Adrenal gland (tissue), 9 donors: ENCODE measurements at regions not wholly inside any gene's neighbourhood (a gene's known extent, or its start where the extent isn't known, plus 50 kb on each side); places are given as distances from the start of the nearest gene placed in this dataset.

Source experiments
- DNase-seq, 7 donors: peaks; one replicate each; pipeline ENCODE4 v3.0.0-alpha.2; 2019 to 2020
- H3K27ac ChIP-seq, 5 donors: fragments of 200-600 bp; sonication (generic) in 4 of 5; 1 replicate in 3 of 5; 2 replicates in 2 of 5; pipeline versions ENCODE4 v1.5.1 to v1.8.0; 2016 to 2020; ENCODE audit warnings: mild to moderate bottlenecking in 1 of 5
- H3K27me3 ChIP-seq: fragments of 200-600 bp; 2 replicates; pipeline ENCODE4 v1.8.0; 2021
- H3K36me3 ChIP-seq, 2 donors: fragments of 200-600 bp; replicated peaks in 1 of 2; 1 replicate in 1 of 2; 2 replicates in 1 of 2; pipeline versions ENCODE4 v1.5.1 to v1.8.0; 2018 to 2022
- H3K4me1 ChIP-seq, 2 donors: fragments of 200-600 bp; replicated peaks in 1 of 2; 1 replicate in 1 of 2; 2 replicates in 1 of 2; pipeline versions ENCODE4 v1.5.1 to v1.8.0; 2018 to 2021
- H3K4me3 ChIP-seq, 4 donors: fragments of 200-600 bp; sonication (generic) in 3 of 4; one replicate each; pipeline ENCODE4 v1.5.1; 2016 to 2018
- H3K9me3 ChIP-seq, 3 donors: fragments of 200-600 bp; sonication (generic) in 1 of 3; replicated peaks in 1 of 3; 1 replicate in 2 of 3; 2 replicates in 1 of 3; pipeline versions ENCODE4 v1.5.1 to v1.8.0; 2016 to 2021
- CTCF ChIP-seq, 6 experiments: fragments of 450-650 bp in 4 of 6; fragments of 200-600 bp in 2 of 6; sonication (generic) in 1 of 6; IDR thresholded peaks; 1 replicate in 5 of 6; 2 replicates in 1 of 6; pipeline versions ENCODE4 v1.5.1 to v1.8.0; 2016 to 2021; ENCODE audit warnings: antibody characterized with exemption in 6 of 6, mild to moderate bottlenecking in 2 of 6, moderate library complexity in 1 of 6
- POLR2A ChIP-seq, 2 donors: fragments of 450-650 bp; IDR thresholded peaks; one replicate each; pipeline ENCODE4 v1.6.1; 2017; ENCODE audit warnings: antibody characterized with exemption in 2 of 2, mild to moderate bottlenecking in 2 of 2, moderate library complexity in 1 of 2
- WGBS, 4 donors: extraction: QIAGEN DNeasy Blood & Tissue Kit in 2 of 4; methylation state at CpG; one replicate each; pipeline versions ENCODE4 v1.1.5 to v1.1.7; 2013 to 2017; 5-methylcytosine and 5-hydroxymethylcytosine counted together
- intact Hi-C, 2 donors: fragments of 100-400 bp; cut with DNase I; formaldehyde crosslinking; loops; one replicate each; pipeline versions ENCODE4 v1.14.1 to v1.15.0; 2022 to 2023
- donor health status: healthy with polysubstance abuse.
- donor health status: Bipolar disorder and iron deficiency.
- donor health status: DM: yes; HTN: yes; CAD: no.
- donor health status: DM: no; HTN: no; CAD: no.
- donor health status: DM: no; HTN: no; CAD: no.

GRCh38 chr4:141448490-141448889 lies 187.9 kb upstream of the IL15 start:
- Histone ChIP-seq H3K36me3 (no peaks in the 10 kb centered on the region), H3K4me1 (no peaks in the 10 kb centered on the region), H3K27me3 (no peaks in the 10 kb centered on the region), H3K9me3 (no peaks in the 10 kb centered on the region), H3K27ac (no peak overlapping the region), H3K4me3 (no peak overlapping the region)
- intact Hi-C loops, result no loop called here
- no peak for DNase-seq
- WGBS, 4 donors, result 66 to 73% (median 66%) methylated on average over 2 of the region's 2 CpGs
- no peak for TF ChIP-seq POLR2A (IDR thresholded peaks at IDR 0.05)
- no peak for TF ChIP-seq CTCF (IDR thresholded peaks at IDR 0.05)

GRCh38 chr4:141449927-141450326 lies 186.5 kb upstream of the IL15 start:
- no peaks in the 10 kb centered on the region for H3K36me3 ChIP-seq
- 81 to 92% (median 83%) methylated on average over 3 of the region's 3 CpGs for WGBS, 4 donors
- no peak for TF ChIP-seq CTCF (IDR thresholded peaks at IDR 0.05)
- intact Hi-C loops, result no loop called here
- no peak overlapping the region for H3K27ac ChIP-seq
- DNase-seq, result no peak
- no peaks in the 10 kb centered on the region for H3K4me1 ChIP-seq
- H3K4me3 ChIP-seq, result no peak overlapping the region
- H3K9me3 ChIP-seq, result no peaks in the 10 kb centered on the region
- no peaks in the 10 kb centered on the region for H3K27me3 ChIP-seq

GRCh38 chr4:141455651-141456050 lies 180.7 kb upstream of the IL15 start:
- H3K27ac ChIP-seq, result no peak overlapping the region
- H3K9me3 ChIP-seq, result no peaks in the 10 kb centered on the region
- intact Hi-C loops, result no loop called here
- WGBS, 4 donors, result 75 to 85% (median 83%) methylated on average over 1 of the region's 1 CpG
- no peaks in the 10 kb centered on the region for H3K4me1 ChIP-seq
- TF ChIP-seq POLR2A (IDR thresholded peaks at IDR 0.05), result no peak
- no peak for TF ChIP-seq CTCF (IDR thresholded peaks at IDR 0.05)
- no peak overlapping the region for H3K4me3 ChIP-seq
- H3K36me3 ChIP-seq, result no peaks in the 10 kb centered on the region
- DNase-seq, result no peak
- H3K27me3 ChIP-seq, result no peaks in the 10 kb centered on the region

GRCh38 chr4:141457653-141458052 lies 178.7 kb upstream of the IL15 start:
- DNase-seq, result no peak

More at GRCh38 chr4:141457653-141458052, 178.7 kb upstream of the IL15 start:
- H3K27ac ChIP-seq, result no peak overlapping the region
- H3K36me3 ChIP-seq, result no peaks in the 10 kb centered on the region
- H3K27me3 ChIP-seq, result no peaks in the 10 kb centered on the region
- no peaks in the 10 kb centered on the region for H3K9me3 ChIP-seq
- no peak for TF ChIP-seq CTCF (IDR thresholded peaks at IDR 0.05)
- no peak for TF ChIP-seq POLR2A (IDR thresholded peaks at IDR 0.05)
- no peak overlapping the region for H3K4me3 ChIP-seq
- H3K4me1 ChIP-seq, result no peaks in the 10 kb centered on the region
- intact Hi-C loops, result no loop called here
- 69 to 86% (median 85%) methylated on average over 1 of the region's 1 CpG for WGBS, 4 donors
